Endothelial cell (in vitro differentiated cells): ENCODE measurements at regions not wholly inside any gene's neighbourhood (a gene's known extent, or its start where the extent isn't known, plus 50 kb on each side); places are given as distances from the start of the nearest gene placed in this dataset.

ENCODE experiments used
- DNase-seq: peaks from one replicate; pipeline ENCODE4 v3.0.0; 2021; ENCODE audit warnings: low spot score
- H3K27ac Mint-ChIP-seq: one replicate; pipeline ENCODE4 v1.8.0; 2021; ENCODE audit warnings: mixed read lengths, inconsistent platforms; ENCODE audit not compliant: unreplicated experiment
- H3K27me3 Mint-ChIP-seq: one replicate; pipeline ENCODE4 v1.8.0; 2021; ENCODE audit warnings: mild to moderate bottlenecking, moderate library complexity, mixed read lengths, inconsistent platforms; ENCODE audit not compliant: unreplicated experiment
- H3K36me3 Mint-ChIP-seq: one replicate; pipeline ENCODE4 v1.8.0; 2021; ENCODE audit warnings: mild to moderate bottlenecking, low read depth, mixed read lengths, inconsistent platforms; ENCODE audit not compliant: unreplicated experiment
- H3K4me1 Mint-ChIP-seq: one replicate; pipeline ENCODE4 v1.8.0; 2021; ENCODE audit warnings: mild to moderate bottlenecking, mixed read lengths, inconsistent platforms; ENCODE audit not compliant: unreplicated experiment
- H3K4me3 Mint-ChIP-seq: one replicate; pipeline ENCODE4 v1.8.0; 2021; ENCODE audit warnings: mild to moderate bottlenecking, mixed read lengths, inconsistent platforms; ENCODE audit not compliant: unreplicated experiment
- H3K9me3 Mint-ChIP-seq: one replicate; pipeline ENCODE4 v1.8.0; 2021; ENCODE audit warnings: mixed read lengths, inconsistent platforms; ENCODE audit not compliant: unreplicated experiment
- CTCF ChIP-seq: fragments of 200-600 bp; sonication (generic); IDR thresholded peaks from one replicate; pipeline ENCODE4 v1.5.0; 2021; ENCODE audit warnings: antibody characterized with exemption; ENCODE audit not compliant: unreplicated experiment

- H3K4me3 Mint-ChIP-seq, result no peak overlapping the region
- H3K27ac Mint-ChIP-seq, result no peak overlapping the region
Observed at GRCh38 chr7:45235905-45236304, 78.3 kb downstream of the RAMP3 start.

GRCh38 chr7:45236666-45237065 lies 79.1 kb downstream of the RAMP3 start:
- H3K27me3 Mint-ChIP-seq, result peaks cover 1% of the 10 kb centered on the region

More at GRCh38 chr7:45235905-45236304, 78.3 kb downstream of the RAMP3 start:
- no peaks in the 10 kb centered on the region for H3K9me3 Mint-ChIP-seq
- TF ChIP-seq CTCF, result no peak
- DNase-seq, result no peak
- H3K36me3 Mint-ChIP-seq, result no peaks in the 10 kb centered on the region
- peaks cover 1% of the 10 kb centered on the region for H3K27me3 Mint-ChIP-seq
- no peaks in the 10 kb centered on the region for H3K4me1 Mint-ChIP-seq

GRCh38 chr7:45237788-45238461 lies 80.3 kb downstream of the RAMP3 start:
- Mint-ChIP-seq H3K27me3 (peaks cover 1% of the 10 kb centered on the region), H3K27ac (no peak overlapping the region), H3K9me3 (no peaks in the 10 kb centered on the region), H3K36me3 (no peaks in the 10 kb centered on the region), H3K4me3 (no peak overlapping the region), H3K4me1 (no peaks in the 10 kb centered on the region)
- no peak for DNase-seq
- no peak for TF ChIP-seq CTCF

More at GRCh38 chr7:45236666-45237065, 79.1 kb downstream of the RAMP3 start:
- Mint-ChIP-seq H3K4me3 (no peak overlapping the region), H3K9me3 (no peaks in the 10 kb centered on the region), H3K36me3 (no peaks in the 10 kb centered on the region), H3K4me1 (no peaks in the 10 kb centered on the region), H3K27ac (no peak overlapping the region)
- DNase-seq, result no peak
- TF ChIP-seq CTCF, result no peak

- no peak for TF ChIP-seq CTCF
- peaks cover 1% of the 10 kb centered on the region for H3K27me3 Mint-ChIP-seq
- no peak for DNase-seq
- no peaks in the 10 kb centered on the region for H3K36me3 Mint-ChIP-seq
- H3K9me3 Mint-ChIP-seq, result no peaks in the 10 kb centered on the region
- H3K27ac Mint-ChIP-seq, result no peak overlapping the region
- H3K4me1 Mint-ChIP-seq, result no peaks in the 10 kb centered on the region
- no peak overlapping the region for H3K4me3 Mint-ChIP-seq
Observed at GRCh38 chr7:45238806-45239205, 81.2 kb downstream of the RAMP3 start.

- Mint-ChIP-seq H3K27ac (no peak overlapping the region), H3K27me3 (peaks cover 1% of the 10 kb centered on the region), H3K9me3 (no peaks in the 10 kb centered on the region), H3K36me3 (no peaks in the 10 kb centered on the region), H3K4me1 (no peaks in the 10 kb centered on the region), H3K4me3 (no peak overlapping the region)
- DNase-seq, result no peak
- no peak for TF ChIP-seq CTCF
Observed at GRCh38 chr7:45239486-45239885, 81.9 kb downstream of the RAMP3 start.
